GM18870 (cell line): ENCODE measurements at regions not wholly inside any gene's neighbourhood (a gene's known extent, or its start where the extent isn't known, plus 50 kb on each side); places are given as distances from the start of the nearest gene placed in this dataset.

Experiments
- ATAC-seq: cut with Tn5 transposase; IDR thresholded peaks from one replicate; pipeline ENCODE4 v1.9.1; 2021; ENCODE audit warnings: moderate library complexity; ENCODE audit not compliant: unreplicated experiment

DNA sequence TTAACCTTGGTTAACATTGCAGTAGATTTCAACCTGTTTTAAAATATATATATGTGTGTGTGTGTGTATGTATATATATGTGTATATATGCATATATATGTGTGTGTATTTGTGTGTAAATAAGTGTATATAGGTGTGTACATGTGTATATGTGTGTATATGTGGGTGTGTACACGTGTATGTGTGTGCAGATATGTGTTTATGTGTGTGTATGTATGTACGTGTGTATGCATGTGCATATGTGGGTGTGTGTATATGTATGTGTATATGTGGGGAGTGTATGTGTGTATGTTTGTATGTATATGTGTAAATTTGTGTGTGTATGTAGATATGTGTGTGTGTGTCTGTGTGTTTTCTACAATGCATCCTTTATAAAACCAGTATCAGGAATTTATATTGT, 205.5 kb upstream of the FOXF1 start:
- no peak for ATAC-seq

DNA sequence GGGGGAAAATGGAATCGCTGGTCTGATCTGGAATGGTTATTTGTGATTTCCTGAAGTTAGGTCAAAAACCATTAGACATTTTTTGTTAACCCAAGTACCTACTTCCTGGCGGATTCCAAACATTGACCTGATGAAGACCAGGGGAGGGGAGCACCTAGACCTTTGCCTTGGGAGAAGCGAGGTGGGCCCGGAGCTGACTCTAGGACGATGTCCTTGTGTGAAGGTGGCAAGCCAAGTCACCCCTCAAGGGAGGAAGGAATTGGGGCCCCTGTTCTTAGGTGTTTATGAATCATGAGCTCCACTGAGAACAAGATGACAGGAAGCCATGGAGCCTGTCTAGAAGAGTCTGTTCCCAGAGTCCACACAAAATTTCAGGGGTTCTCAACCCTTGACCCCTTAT, 204.9 kb upstream of the FOXF1 start:
- ATAC-seq, result no peak

DNA sequence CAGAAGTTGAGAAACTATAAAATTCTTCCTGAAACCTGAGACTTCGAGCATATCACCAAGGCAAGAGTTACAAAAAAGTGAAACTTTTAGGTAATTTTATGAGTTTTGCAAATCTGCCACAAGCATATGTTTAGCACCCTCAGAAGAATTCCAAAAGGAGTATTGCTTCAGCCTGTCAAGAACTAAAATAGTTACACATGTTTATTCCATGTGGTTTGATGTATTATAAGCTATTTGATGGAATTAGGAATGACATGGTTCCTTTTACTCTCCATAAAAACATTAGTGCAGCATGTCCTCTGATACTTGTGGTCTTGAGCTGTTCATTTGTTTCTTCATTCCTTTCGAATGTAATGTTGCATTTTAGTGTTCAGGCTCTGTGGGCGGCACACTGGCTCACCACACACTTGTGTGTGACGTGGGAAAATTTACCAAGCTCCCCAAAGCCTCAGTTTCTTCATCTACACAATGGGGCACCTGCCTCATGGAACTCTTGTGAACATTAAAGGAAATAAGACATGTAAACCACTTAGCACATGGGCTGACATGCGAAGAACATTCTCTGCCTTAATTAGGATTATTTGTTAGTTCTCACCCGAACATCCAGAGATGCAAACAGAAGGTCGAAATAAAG, 204.2 kb upstream of the FOXF1 start:
- no peak for ATAC-seq

GRCh38 chr16:86306811-86307513, 203.4 kb upstream of the FOXF1 start:
- no peak for ATAC-seq

DNA sequence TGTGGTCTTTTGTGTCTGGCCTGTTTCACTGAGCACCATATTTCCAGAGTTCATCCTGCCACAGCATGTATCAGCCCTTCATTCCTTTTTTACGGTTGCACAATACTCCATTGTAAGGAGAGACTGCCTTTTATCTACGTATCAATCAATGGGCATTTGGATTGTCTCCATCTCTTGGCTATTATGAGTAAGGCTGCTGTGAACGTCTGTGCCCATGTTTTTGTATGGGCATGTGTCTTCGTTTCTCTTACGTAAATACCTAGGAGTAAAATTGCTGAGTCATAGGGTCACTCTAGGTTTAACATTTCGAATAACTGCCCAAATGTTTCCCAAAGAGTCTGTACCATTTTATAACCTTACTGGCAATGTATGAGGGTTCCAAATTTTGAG, 202.8 kb upstream of the FOXF1 start:
- no peak for ATAC-seq

DNA sequence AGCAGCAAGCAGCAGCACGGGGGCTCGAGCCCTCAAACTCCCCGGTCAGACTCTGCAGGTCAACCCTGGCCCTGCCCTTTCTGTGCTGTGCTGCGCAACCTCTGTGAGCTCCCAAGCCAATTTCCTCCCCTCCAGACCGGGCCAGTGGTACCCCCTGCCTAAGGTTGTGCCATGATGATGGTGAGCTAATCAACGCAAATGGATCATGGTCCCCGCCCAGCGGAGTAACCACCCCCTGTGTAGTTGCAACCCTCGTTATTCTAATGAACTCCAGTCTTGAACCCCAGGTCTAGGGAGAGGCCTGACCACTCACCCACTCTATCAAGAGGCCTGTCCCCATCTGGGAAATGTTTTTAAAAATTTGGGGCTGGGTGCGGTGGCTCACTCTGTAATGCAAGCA, 201.8 kb upstream of the FOXF1 start:
- no peak for ATAC-seq

GRCh38 chr16:86313631-86314030, 196.7 kb upstream of the FOXF1 start:
- no peak for ATAC-seq

GRCh38 chr16:86314402-86315025, 195.8 kb upstream of the FOXF1 start:
- no peak for ATAC-seq

DNA sequence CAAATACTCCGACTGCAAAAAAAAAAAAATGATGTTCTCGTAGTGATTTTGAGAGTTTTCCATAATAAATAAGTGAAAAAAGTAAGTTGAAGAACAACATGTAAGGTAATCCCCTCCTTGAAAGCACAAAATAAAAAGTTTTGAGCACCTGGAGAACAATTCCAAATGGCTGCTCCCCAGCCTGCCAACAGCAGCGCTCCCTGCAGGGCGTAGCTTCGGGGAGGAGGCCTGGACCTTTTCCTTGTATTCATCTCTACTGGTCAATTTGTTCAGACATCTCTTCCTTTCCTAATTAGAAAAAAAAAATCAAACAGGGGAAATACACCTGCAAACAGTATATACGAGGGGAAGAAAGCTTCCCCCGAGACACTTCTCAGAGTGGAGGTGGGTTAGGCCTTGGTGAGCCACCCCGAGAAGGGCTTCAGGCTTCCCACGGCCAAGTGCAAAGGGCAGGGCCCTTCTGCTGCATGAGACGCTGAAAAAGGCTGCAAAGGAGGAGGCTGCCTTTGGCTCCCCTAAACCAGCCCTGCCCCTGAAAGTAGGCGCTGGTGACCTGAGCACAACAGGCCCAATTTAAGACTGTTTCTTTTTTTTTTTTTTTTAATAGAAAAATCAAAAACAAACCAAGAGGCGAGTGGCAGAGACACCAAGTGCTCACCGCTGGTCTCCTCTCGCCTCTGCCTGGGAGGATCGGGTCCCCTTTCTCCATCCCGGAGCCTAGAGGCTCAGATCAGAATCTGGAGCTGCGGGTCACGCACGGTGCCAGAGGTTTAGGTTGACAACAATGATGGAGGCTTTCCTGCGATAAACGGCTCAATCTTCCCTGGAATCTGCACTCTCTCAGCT, 193.1 kb upstream of the FOXF1 start:
- no peak for ATAC-seq

GRCh38 chr16:86317813-86318650, 192.3 kb upstream of the FOXF1 start:
- ATAC-seq, result no peak

DNA sequence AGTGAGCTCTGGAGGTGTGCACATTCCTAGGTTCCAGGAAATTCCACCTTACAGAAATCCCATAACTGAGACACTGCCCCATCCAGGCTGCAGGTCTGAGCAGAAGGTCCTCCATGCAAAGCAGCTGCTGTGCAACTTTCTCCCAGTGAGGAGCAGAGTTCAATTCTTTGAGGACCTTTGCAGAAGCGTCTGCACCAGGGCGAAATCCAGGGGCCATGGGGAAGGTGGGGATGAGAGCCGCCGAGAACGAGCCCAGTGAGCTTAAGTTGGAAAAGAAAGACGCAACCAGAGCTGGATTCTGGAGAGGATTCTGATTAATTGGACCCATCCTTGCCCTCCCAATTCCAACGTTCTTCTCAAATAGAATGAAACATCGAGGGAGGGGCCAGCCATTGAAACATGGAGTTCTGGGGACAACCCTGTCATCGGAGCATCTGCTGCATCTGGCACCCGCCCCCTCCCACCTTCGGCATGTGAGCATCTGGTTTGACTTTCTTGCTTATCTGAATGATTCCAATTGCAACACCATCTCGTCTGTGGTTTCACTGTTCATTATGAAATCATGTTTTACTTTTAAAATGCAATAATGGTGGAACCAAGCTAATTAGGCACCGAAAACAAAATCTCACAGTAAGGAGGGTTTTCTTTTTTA, 190.6 kb upstream of the FOXF1 start:
- no peak for ATAC-seq

GRCh38 chr16:86320237-86320595, 190.1 kb upstream of the FOXF1 start:
- ATAC-seq, result no peak

DNA sequence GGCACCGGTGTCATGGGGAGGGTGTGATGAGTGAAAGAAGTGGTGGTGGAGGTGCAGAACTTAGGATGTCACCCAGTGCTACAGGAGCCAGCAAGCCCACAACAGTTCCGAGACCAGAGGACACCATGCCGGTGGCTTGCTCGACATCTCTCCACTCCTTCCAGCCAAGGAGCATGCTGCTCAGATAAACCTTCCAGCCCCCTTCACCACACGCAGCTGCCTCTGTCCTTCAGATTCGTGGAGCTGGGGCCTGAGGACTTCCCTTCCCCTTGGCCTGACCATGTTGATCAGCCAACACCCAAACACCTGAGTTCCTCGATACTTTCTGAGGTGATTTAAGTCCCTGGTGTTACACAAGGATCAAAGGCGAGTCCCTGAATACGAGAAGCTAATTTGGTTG, 188.8 kb upstream of the FOXF1 start:
- no peak for ATAC-seq

DNA sequence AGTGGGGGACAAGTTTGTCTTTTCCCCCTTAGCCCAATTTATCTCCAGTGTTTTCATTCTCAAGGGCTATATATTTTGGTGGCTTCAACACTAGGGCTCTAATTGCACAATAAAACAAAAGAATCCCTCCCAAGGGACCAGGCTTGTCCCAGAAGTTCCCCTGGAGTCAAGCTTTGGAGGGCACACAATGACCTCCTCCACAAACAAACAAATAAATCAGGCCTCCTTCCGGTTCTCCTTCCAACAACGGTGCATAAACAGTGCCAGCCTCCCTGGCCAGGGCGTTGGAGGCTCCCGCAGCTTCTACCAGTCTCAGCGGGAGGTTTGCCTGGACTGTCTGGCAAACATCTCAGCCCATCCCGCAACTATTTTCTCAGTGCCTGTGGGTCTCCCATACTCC, 188.0 kb upstream of the FOXF1 start:
- no peak for ATAC-seq

DNA sequence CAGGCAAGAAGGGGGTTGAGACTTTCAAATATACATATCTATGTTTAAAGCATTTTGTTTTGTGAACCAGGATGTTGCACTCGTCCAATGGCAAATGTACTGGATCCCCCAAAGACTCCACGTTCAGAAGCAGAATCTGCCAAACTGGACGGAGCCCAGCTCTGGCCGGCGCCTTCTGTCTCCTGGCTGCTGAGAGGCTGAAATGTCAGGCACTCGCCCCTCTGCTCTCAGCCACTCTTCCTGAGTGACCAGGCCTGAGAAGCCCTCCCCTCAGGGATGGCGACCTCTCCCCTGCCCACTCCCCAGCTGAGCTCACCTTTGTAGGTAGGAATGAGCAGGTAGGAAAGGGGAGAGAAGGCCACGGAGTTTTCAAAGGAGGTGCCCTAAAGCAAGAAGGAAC, 187.5 kb upstream of the FOXF1 start:
- ATAC-seq, result no peak

GRCh38 chr16:86324320-86324719, 186.0 kb upstream of the FOXF1 start:
- no peak for ATAC-seq

DNA sequence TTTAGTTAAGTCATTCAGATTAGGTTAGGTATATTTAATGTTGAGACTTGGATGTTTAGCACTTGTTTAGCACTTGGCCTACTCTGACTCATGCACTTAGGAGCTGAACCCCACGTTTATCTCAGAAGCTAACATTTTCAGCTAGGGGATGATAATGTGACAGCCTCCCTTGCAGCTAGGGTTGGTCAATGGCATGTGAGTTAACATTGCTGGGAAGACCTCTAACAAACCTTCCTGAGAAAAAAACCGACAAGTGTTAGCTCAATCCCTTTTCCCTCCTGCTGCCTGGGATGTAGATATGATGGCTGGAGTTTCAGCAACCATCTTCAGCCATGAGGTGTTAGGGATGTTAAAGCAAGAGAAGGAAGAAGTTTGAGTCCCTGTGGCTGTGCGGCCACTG, 185.0 kb upstream of the FOXF1 start:
- no peak for ATAC-seq

DNA sequence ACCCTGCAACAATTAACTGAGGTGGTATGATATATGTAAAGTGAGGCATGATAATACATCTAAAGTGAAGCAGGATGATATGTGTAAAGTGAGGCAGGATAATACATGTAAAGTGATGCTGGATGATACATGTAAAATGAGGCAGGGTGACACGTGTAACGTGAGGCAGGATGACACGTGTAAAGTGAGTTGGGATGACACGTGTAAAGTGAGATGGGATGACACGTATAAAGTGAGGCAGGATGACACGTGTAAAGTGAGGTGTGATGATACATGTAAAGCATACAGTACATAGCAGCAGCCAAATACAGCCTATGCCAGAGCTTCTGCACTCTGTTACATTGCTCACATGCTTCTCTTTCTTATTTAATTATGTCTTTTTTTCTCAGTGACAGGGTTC, 184.4 kb upstream of the FOXF1 start:
- ATAC-seq, result no peak

- no peak for ATAC-seq
These were observed 183.0 kb upstream of the FOXF1 start for GRCh38 chr16:86327321-86327720.

DNA sequence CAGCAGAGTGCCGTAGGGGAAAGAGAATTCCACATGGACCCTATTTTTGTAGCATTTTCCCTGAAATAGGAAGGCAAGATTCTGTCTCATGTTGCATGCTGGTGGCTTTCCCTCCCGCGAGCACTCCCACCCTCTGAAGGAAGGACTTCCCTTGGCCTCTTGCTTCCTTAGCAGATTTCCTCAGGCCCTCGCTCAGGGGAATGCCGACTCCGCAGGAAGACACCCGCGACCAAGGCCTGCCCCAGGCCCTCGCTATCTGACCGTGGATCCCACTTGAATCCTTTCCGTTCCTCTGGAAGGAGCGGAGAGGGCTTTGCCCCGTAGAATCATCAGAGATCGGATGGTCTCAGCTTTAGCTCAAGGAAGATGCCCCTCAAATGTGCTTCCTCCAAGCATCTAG, 179.4 kb upstream of the FOXF1 start:
- ATAC-seq, result no peak
